K562 (cell line): ENCODE measurements at regions not wholly inside any gene's neighbourhood (a gene's known extent, or its start where the extent isn't known, plus 50 kb on each side); places are given as distances from the start of the nearest gene placed in this dataset.

Experiments
- ATAC-seq: fragments of 200-7000 bp; cut with Tn5 transposase; 3 replicates; pipeline ENCODE4 v1.9.1; 2020; ENCODE audit warnings: moderate library complexity
- BruUV-seq: library from RNA; stranded (reverse); fragments of 400-500 nt; replicated peaks from 2 replicates; lab custom pipeline; 2021; lab: Mats Ljungman, UMichigan
- CTCF ChIA-PET: fragments of 300-600 bp; formaldehyde crosslinking; extraction: SDS; loops from one replicate; lab custom pipeline; 2021; ENCODE audit warnings: low intra/inter-chr PET ratio; lab: Yijun Ruan, JAX
- POLR2A ChIA-PET: fragments of 300-600, 350-650 bp; sonication (Branson Sonifier 250); formaldehyde crosslinking; extraction: SDS; loops from one replicate; lab custom pipeline; 2021; ENCODE audit warnings: antibody characterized with exemption, inconsistent platforms; lab: Yijun Ruan, JAX
- DNase-seq, 4 experiments: peaks; one replicate each; pipeline versions ENCODE4 v3.0.0 to v3.0.0-alpha.2; 2011 to 2018; ENCODE audit warnings: low spot score in 3 of 4, mixed read lengths in 3 of 4; ENCODE audit errors: extremely low read depth in 1 of 4
- FAIRE-seq: peaks from 2 replicates; lab custom pipeline; 2011; peaks lifted over from hg19 to GRCh38; lab: Jason Lieb, UNC
- H2AFZ ChIP-seq: 2 replicates; pipeline ENCODE4 v1.6.0; 2011; ENCODE audit warnings: low read depth, low read length, control low read depth, inconsistent platforms
- H3K27ac ChIP-seq: fragments of 200-600 bp; 3 replicates; pipeline ENCODE4 v1.8.0; 2011; ENCODE audit warnings: low read depth, mild to moderate bottlenecking, control low read depth, inconsistent platforms, low read length, moderate library complexity, mixed read lengths; ENCODE audit errors: extremely low read depth
- H3K27me3 ChIP-seq, 2 experiments: fragments of 300-600 bp in 1 of 2; 2 replicates in 1 of 2; 3 replicates in 1 of 2; pipeline versions ENCODE4 v1.6.0 to v1.8.0; 2011; ENCODE audit warnings: inconsistent platforms in 2 of 2, low read length in 2 of 2, mild to moderate bottlenecking in 1 of 2, mixed read lengths in 1 of 2, moderate library complexity in 1 of 2; ENCODE audit not compliant: control insufficient read depth in 2 of 2, insufficient read depth in 2 of 2
- H3K36me3 ChIP-seq: fragments of 300-600 bp; 3 replicates; pipeline ENCODE4 v1.8.0; 2011; ENCODE audit warnings: mild to moderate bottlenecking, low read length, inconsistent platforms; ENCODE audit not compliant: control insufficient read depth, insufficient read depth
- H3K4me1 ChIP-seq, 2 experiments: fragments of 200-600 bp in 1 of 2; replicated peaks in 1 of 2; 2 replicates in 1 of 2; 3 replicates in 1 of 2; pipeline versions ENCODE4 v1.5.1 to v1.8.0; 2011; ENCODE audit warnings: inconsistent platforms in 2 of 2, low read length in 2 of 2, mild to moderate bottlenecking in 1 of 2, mixed read lengths in 1 of 2, moderate library complexity in 1 of 2; ENCODE audit not compliant: control insufficient read depth in 2 of 2, insufficient read depth in 2 of 2
- H3K4me2 ChIP-seq: 2 replicates; pipeline ENCODE4 v1.6.1; 2011; ENCODE audit warnings: low read length, control low read depth, inconsistent platforms, mixed read lengths; ENCODE audit not compliant: insufficient read depth
- H3K4me3 ChIP-seq: fragments of 200-600 bp; sonication (generic), shearing (Covaris generic); 2 replicates; pipeline ENCODE4 v1.5.1; 2016; ENCODE audit warnings: control low read depth, inconsistent platforms
- H3K79me2 ChIP-seq: fragments of 200-600 bp; 3 replicates; pipeline ENCODE4 v1.8.0; 2011; ENCODE audit warnings: low read length, inconsistent platforms; ENCODE audit not compliant: control insufficient read depth, insufficient read depth
- H3K9ac ChIP-seq, 2 experiments: 2 replicates each; pipeline versions ENCODE4 v1.6.0 to v1.6.1; 2011; ENCODE audit warnings: low read depth in 2 of 2, low read length in 2 of 2, control low read depth in 1 of 2, inconsistent platforms in 1 of 2, mild to moderate bottlenecking in 1 of 2, mixed read lengths in 1 of 2; ENCODE audit not compliant: insufficient read depth in 1 of 2
- H3K9me1 ChIP-seq: one replicate; pipeline ENCODE4 v1.6.0; 2011; ENCODE audit warnings: inconsistent platforms, mild to moderate bottlenecking, low read length, moderate library complexity; ENCODE audit not compliant: control insufficient read depth, insufficient read depth
- H3K9me3 ChIP-seq: replicated peaks from 2 replicates; pipeline ENCODE4 v1.5.1; 2011; ENCODE audit warnings: low read depth, low read length, inconsistent platforms; ENCODE audit not compliant: control insufficient read depth, insufficient read depth
- H4K20me1 ChIP-seq: replicated peaks from 2 replicates; pipeline ENCODE4 v1.6.1; 2011; ENCODE audit warnings: low read length, inconsistent platforms, mixed read lengths; ENCODE audit not compliant: control insufficient read depth, insufficient read depth
- DEAF1 ChIP-seq: fragments of 450-650 bp; formaldehyde crosslinking; IDR thresholded peaks from 2 replicates; pipeline ENCODE4 v1.4.0; 2020; ENCODE audit warnings: mild to moderate bottlenecking, moderate library complexity
- GTF2A2 ChIP-seq: IDR thresholded peaks from 2 replicates; pipeline ENCODE4 v1.6.1; 2016; ENCODE audit warnings: mild to moderate bottlenecking, missing genetic modification characterization, missing compliant biosample characterization
- HMG20A ChIP-seq: fragments of 450-650 bp; formaldehyde crosslinking; conservative IDR thresholded peaks from 2 replicates; pipeline ENCODE4 v1.4.0; 2020; ENCODE audit warnings: mild to moderate bottlenecking, mixed read lengths
- IFI16 ChIP-seq: fragments of 250-450 bp; sonication (Bioruptor Pico); IDR thresholded peaks from 2 replicates; pipeline ENCODE4 v2.1.2; 2022; ENCODE audit warnings: mild to moderate bottlenecking, inconsistent platforms
- JUN ChIP-seq, 2 experiments: sonication (generic) in 1 of 2; formaldehyde crosslinking in 1 of 2; IDR thresholded peaks; 2 replicates each; pipeline versions ENCODE4 v1.6.1 to v1.8.0; 2012 to 2022; ENCODE audit warnings: borderline replicate concordance in 2 of 2, mild to moderate bottlenecking in 2 of 2, improper control_type of control experiment in 1 of 2, low read depth in 1 of 2, low read length in 1 of 2, missing genetic modification reagents in 1 of 2
- MTA1 ChIP-seq: fragments of 450-650 bp; IDR thresholded peaks from 2 replicates; pipeline ENCODE4 v1.6.1; 2017; ENCODE audit warnings: borderline replicate concordance
- NFIX ChIP-seq: fragments of 250-450 bp; sonication (Bioruptor Pico); IDR thresholded peaks from 2 replicates; pipeline ENCODE4 v1.4.0; 2020; ENCODE audit warnings: low read depth, mild to moderate bottlenecking, moderate library complexity
- PURB ChIP-seq: sonication (generic); formaldehyde crosslinking; IDR thresholded peaks from 2 replicates; pipeline ENCODE4 v1.9.0; 2021; ENCODE audit warnings: low read depth, mild to moderate bottlenecking, missing genetic modification reagents
- RBFOX2 ChIP-seq: fragments of 200-400 bp; formaldehyde crosslinking; IDR thresholded peaks from 2 replicates; pipeline ENCODE4 v1.6.1; 2017; ENCODE audit warnings: low read depth, mild to moderate bottlenecking, low read length, moderate library complexity
- SLC30A9 ChIP-seq: fragments of 250-450 bp; sonication (Bioruptor Pico); IDR thresholded peaks from 2 replicates; pipeline ENCODE4 v1.8.0; 2022; ENCODE audit warnings: mild to moderate bottlenecking, moderate library complexity
- SMARCA4 ChIP-seq: fragments of 450-650 bp; IDR thresholded peaks from 2 replicates; pipeline ENCODE4 v1.6.1; 2016
- STAT5A ChIP-seq: IDR thresholded peaks from 2 replicates; pipeline ENCODE4 v1.6.1; 2012; ENCODE audit warnings: low read length, inconsistent platforms, borderline replicate concordance
- THRA ChIP-seq: fragments of 450-650 bp; IDR thresholded peaks from 2 replicates; pipeline ENCODE4 v1.6.1; 2017; ENCODE audit warnings: mild to moderate bottlenecking, moderate library complexity
- ZC3H4 ChIP-seq: sonication (generic); formaldehyde crosslinking; IDR thresholded peaks from 2 replicates; pipeline ENCODE4 v1.9.0; 2021; ENCODE audit warnings: missing genetic modification reagents, borderline replicate concordance
- ZNF143 ChIP-seq: sonication (generic); formaldehyde crosslinking; IDR thresholded peaks from 2 replicates; pipeline ENCODE4 v1.9.0; 2022; ENCODE audit warnings: mild to moderate bottlenecking, missing genetic modification reagents
- ZNF24 ChIP-seq: fragments of 450-650 bp; IDR thresholded peaks from 2 replicates; pipeline ENCODE4 v1.6.1; 2016
- ZNF354B ChIP-seq: fragments of 250-450 bp; sonication (Bioruptor Pico); IDR thresholded peaks from 2 replicates; pipeline ENCODE4 v1.4.0; 2020
- ZNF77 ChIP-seq: fragments of 250-450 bp; sonication (Bioruptor Pico); IDR thresholded peaks from 2 replicates; pipeline ENCODE4 v1.5.0; 2020
- WGBS: fragments of 100-300 bp; shearing (Covaris generic); methylation state at CpG from one replicate; pipeline ENCODE4 v1.1.6; 2016; ENCODE audit warnings: low coverage, mixed read lengths; ENCODE audit not compliant: insufficient coverage; ENCODE audit errors: missing lambda C conversion rate; 5-methylcytosine and 5-hydroxymethylcytosine counted together
- in situ Hi-C: fragments of 300-500 bp; cut with MboI; formaldehyde crosslinking; loops from 4 replicates; pipeline ENCODE4 v1.15.0; 2018; ENCODE audit warnings: inconsistent platforms, mixed read lengths
- intact Hi-C: fragments of 100-400 bp; cut with micrococcal nuclease; formaldehyde crosslinking; loops from 2 replicates; pipeline ENCODE4 v1.14.2; 2022
- TF ChIP-seq, protein P1 (sequence below): sonication (generic); formaldehyde crosslinking; IDR thresholded peaks from 2 replicates; pipeline ENCODE4 v1.8.0; 2022; ENCODE audit warnings: mild to moderate bottlenecking, missing genetic modification reagents

DNA sequence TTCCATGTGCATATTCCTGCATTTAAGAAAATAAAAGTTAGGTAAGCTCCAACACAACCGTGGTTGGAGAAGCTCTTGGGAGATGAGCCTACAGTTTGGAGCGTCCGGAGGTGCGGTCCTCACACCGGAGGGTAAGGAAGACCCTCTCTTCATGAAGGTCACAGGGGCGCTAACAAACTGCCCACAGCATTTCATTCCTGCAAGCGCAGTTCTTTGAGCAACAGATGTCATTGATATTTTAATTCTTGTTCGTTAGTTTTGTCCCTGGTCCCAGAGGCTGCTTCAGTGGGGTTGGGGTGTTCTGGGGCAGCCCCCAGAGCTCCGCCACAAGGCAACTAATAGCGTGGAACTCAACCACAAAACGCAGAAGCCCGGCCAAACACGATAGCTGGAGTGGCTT lies 376.2 kb downstream of the IRX2 start:
- no peak for FAIRE-seq
- Histone ChIP-seq H3K4me3 (no peak overlapping the region), H3K4me2 (no peak overlapping the region), H3K9me1 (no peaks in the 10 kb centered on the region), H3K27me3 (peaks cover 3 to 20% of the 10 kb centered on the region in 2 experiments; a peak in 2 of 5 replicates), H3K9ac (no peak overlapping the region), H3K27ac (no peak overlapping the region), H2AFZ (no peak overlapping the region), H3K79me2 (no peaks in the 10 kb centered on the region), H4K20me1 (no peaks in the 10 kb centered on the region; the same call in 1 of the 2 replicates), H3K36me3 (no peaks in the 10 kb centered on the region), H3K9me3 (no peaks in the 10 kb centered on the region), H3K4me1 (no peaks in the 10 kb centered on the region)
- DNase-seq = no peak
- TF ChIP-seq RBFOX2 (no peak), IFI16 (CRISPR knock-in tag) (no peak), ZNF354B (CRISPR knock-in tag) (no peak), JUN (IDR thresholded peaks at IDR 0.05; ENCODE audit: borderline replicate concordance, low read depth, low read length) (no peak), JUN (CRISPR knock-in tag; IDR thresholded peaks at IDR 0.05; ENCODE audit: borderline replicate concordance) (no peak), ZNF143 (CRISPR knock-in tag) (no peak), PURB (CRISPR knock-in tag) (no peak), THRA (no peak), DEAF1 (CRISPR knock-in tag) (no peak), NFIX (no peak), SLC30A9 (CRISPR knock-in tag) (no peak), GTF2A2 (tag) (no peak), MTA1 (no peak), SMARCA4 (no peak), STAT5A (no peak), HMG20A (CRISPR knock-in tag) (no peak), ZNF77 (no peak), ZC3H4 (CRISPR knock-in tag) (no peak), ZNF24 (no peak)
- TF ChIP-seq, protein P1, sequence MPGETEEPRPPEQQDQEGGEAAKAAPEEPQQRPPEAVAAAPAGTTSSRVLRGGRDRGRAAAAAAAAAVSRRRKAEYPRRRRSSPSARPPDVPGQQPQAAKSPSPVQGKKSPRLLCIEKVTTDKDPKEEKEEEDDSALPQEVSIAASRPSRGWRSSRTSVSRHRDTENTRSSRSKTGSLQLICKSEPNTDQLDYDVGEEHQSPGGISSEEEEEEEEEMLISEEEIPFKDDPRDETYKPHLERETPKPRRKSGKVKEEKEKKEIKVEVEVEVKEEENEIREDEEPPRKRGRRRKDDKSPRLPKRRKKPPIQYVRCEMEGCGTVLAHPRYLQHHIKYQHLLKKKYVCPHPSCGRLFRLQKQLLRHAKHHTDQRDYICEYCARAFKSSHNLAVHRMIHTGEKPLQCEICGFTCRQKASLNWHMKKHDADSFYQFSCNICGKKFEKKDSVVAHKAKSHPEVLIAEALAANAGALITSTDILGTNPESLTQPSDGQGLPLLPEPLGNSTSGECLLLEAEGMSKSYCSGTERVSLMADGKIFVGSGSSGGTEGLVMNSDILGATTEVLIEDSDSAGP (CRISPR knock-in tag) = no peak
- ATAC-seq = no peak
- ChIA-PET POLR2A (no interaction called here), CTCF (no interaction called here)
- intact Hi-C loops = no loop called here
- no TSS peak for BruUV-seq
- in situ Hi-C loops = no loop called here
- under 1% methylated on average over 13 of the region's 13 CpGs for WGBS
